Kidney capillary endothelial cell (primary cell): ENCODE measurements at regions not wholly inside any gene's neighbourhood (a gene's known extent, or its start where the extent isn't known, plus 50 kb on each side); places are given as distances from the start of the nearest gene placed in this dataset.
"Not testable (repeated sequence)": the region's sequence is repeated elsewhere in the genome, so short reads cannot be mapped to it uniquely, and the experiment has no call there.

Source experiments
- DNase-seq: peaks from one replicate; pipeline ENCODE4 v3.0.0-alpha.2; 2018; ENCODE audit warnings: low spot score

- DNase-seq: no peak
Observed at GRCh38 chr20:16864069-16864468, 115.9 kb downstream of the OTOR start.

- DNase-seq: no peak
Observed at GRCh38 chr20:16864963-16865362, 116.8 kb downstream of the OTOR start.

- no peak for DNase-seq
Observed at GRCh38 chr20:16865406-16865805, 117.2 kb downstream of the OTOR start.

- not testable (repeated sequence) for DNase-seq
Observed at GRCh38 chr20:16873124-16873523, 125.0 kb downstream of the OTOR start.

- DNase-seq: no peak
Observed at GRCh38 chr20:16877053-16877554, 128.9 kb downstream of the OTOR start.

GRCh38 chr20:16885746-16886145 is 137.6 kb downstream of the OTOR start:
- no peak for DNase-seq

GRCh38 chr20:16898433-16898832 is 150.3 kb downstream of the OTOR start:
- DNase-seq: no peak

- DNase-seq: no peak
Observed at GRCh38 chr20:16902662-16903061, 154.5 kb downstream of the OTOR start.

GRCh38 chr20:16904751-16905150 is 156.6 kb downstream of the OTOR start:
- no peak for DNase-seq

GRCh38 chr20:16914277-16914676 is 166.1 kb downstream of the OTOR start:
- DNase-seq: no peak

GRCh38 chr20:16916165-16916564 is 168.0 kb downstream of the OTOR start:
- DNase-seq: no peak

GRCh38 chr20:16917636-16918035 is 169.5 kb downstream of the OTOR start:
- DNase-seq: no peak

GRCh38 chr20:16918366-16918765 is 170.2 kb downstream of the OTOR start:
- no peak for DNase-seq

GRCh38 chr20:16919841-16920240 is 171.7 kb downstream of the OTOR start:
- DNase-seq: no peak

- peak; percentile 1 for DNase-seq
Observed at GRCh38 chr20:16922834-16923233, 174.7 kb downstream of the OTOR start.

GRCh38 chr20:16926626-16927430 is 178.7 kb downstream of the OTOR start:
- no peak for DNase-seq

- no peak for DNase-seq
Observed at GRCh38 chr20:16929756-16930155, 181.6 kb downstream of the OTOR start.

- no peak for DNase-seq
Observed at GRCh38 chr20:16930656-16931055, 182.5 kb downstream of the OTOR start.

GRCh38 chr20:16939051-16939450 is 190.9 kb downstream of the OTOR start:
- no peak for DNase-seq

GRCh38 chr20:16940701-16941100 is 192.5 kb downstream of the OTOR start:
- no peak for DNase-seq

- DNase-seq: no peak
Observed at GRCh38 chr20:16942051-16942450, 193.9 kb downstream of the OTOR start.

GRCh38 chr20:16942756-16943155 is 194.6 kb downstream of the OTOR start:
- DNase-seq: no peak

- no peak for DNase-seq
Observed at GRCh38 chr20:16944745-16945144, 196.6 kb downstream of the OTOR start.

- no peak for DNase-seq
Observed at GRCh38 chr20:16945619-16946018, 197.5 kb downstream of the OTOR start.
